ENCODE measurements at regions not wholly inside any gene's neighbourhood (a gene's known extent, or its start where the extent isn't known, plus 50 kb on each side); places are given as distances from the start of the nearest gene placed in this dataset.

GRCh38 chr5:92998456-92998855 is 582.6 kb downstream of the NR2F1-AS1 start:
- no peak for DNase-seq
- no peaks in the 10 kb centered on the region for H3K9me3 ChIP-seq
- no peak overlapping the region for H3K27ac ChIP-seq
- WGBS, 2 donors, result 74 to 76% methylated on average over 5 of the region's 5 CpGs
- intact Hi-C loops (cut with DNase I), result no loop called here
- H3K4me1 ChIP-seq, result no peaks in the 10 kb centered on the region
- TF ChIP-seq POLR2A (IDR thresholded peaks at IDR 0.05), result no peak
- TF ChIP-seq, protein P1, sequence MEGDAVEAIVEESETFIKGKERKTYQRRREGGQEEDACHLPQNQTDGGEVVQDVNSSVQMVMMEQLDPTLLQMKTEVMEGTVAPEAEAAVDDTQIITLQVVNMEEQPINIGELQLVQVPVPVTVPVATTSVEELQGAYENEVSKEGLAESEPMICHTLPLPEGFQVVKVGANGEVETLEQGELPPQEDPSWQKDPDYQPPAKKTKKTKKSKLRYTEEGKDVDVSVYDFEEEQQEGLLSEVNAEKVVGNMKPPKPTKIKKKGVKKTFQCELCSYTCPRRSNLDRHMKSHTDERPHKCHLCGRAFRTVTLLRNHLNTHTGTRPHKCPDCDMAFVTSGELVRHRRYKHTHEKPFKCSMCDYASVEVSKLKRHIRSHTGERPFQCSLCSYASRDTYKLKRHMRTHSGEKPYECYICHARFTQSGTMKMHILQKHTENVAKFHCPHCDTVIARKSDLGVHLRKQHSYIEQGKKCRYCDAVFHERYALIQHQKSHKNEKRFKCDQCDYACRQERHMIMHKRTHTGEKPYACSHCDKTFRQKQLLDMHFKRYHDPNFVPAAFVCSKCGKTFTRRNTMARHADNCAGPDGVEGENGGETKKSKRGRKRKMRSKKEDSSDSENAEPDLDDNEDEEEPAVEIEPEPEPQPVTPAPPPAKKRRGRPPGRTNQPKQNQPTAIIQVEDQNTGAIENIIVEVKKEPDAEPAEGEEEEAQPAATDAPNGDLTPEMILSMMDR (IDR thresholded peaks at IDR 0.05), result no peak
- no peaks in the 10 kb centered on the region for H3K27me3 ChIP-seq
- H3K4me3 ChIP-seq (replicated peaks in 1 of 3), result no peak overlapping the region
- H3K36me3 ChIP-seq, result no peaks in the 10 kb centered on the region

- no peaks in the 10 kb centered on the region for H3K9me3 ChIP-seq
- no peaks in the 10 kb centered on the region for H3K27me3 ChIP-seq
- intact Hi-C loops (cut with DNase I), result no loop called here
- no peak overlapping the region for H3K27ac ChIP-seq
- 97 to 98% methylated on average over 1 of the region's 1 CpG for WGBS, 2 donors
- H3K36me3 ChIP-seq, result no peaks in the 10 kb centered on the region
- no peak overlapping the region for H3K4me3 ChIP-seq (replicated peaks in 1 of 3)
- H3K4me1 ChIP-seq, result no peaks in the 10 kb centered on the region
- no peak for TF ChIP-seq POLR2A (IDR thresholded peaks at IDR 0.05)
- TF ChIP-seq, protein P1 (IDR thresholded peaks at IDR 0.05), result no peak
- DNase-seq, result no peak
These were observed 586.6 kb downstream of the NR2F1-AS1 start for GRCh38 chr5:92994392-92994791.

GRCh38 chr5:92992073-92992472 is 588.9 kb downstream of the NR2F1-AS1 start:
- intact Hi-C loops (cut with DNase I), result no loop called here
- H3K27me3 ChIP-seq, result no peaks in the 10 kb centered on the region
- H3K27ac ChIP-seq, result no peak overlapping the region
- DNase-seq, result no peak
- H3K9me3 ChIP-seq, result no peaks in the 10 kb centered on the region
- no peaks in the 10 kb centered on the region for H3K4me1 ChIP-seq
- no peak overlapping the region for H3K4me3 ChIP-seq (replicated peaks in 1 of 3)
- no peaks in the 10 kb centered on the region for H3K36me3 ChIP-seq
- TF ChIP-seq POLR2A (IDR thresholded peaks at IDR 0.05), result no peak
- TF ChIP-seq, protein P1 (IDR thresholded peaks at IDR 0.05), result no peak

GRCh38 chr5:92991581-92992067 is 589.4 kb downstream of the NR2F1-AS1 start:
- WGBS, 2 donors, result 57 to 74% methylated on average over 3 of the region's 3 CpGs
- TF ChIP-seq POLR2A (IDR thresholded peaks at IDR 0.05), result no peak
- TF ChIP-seq, protein P1 (IDR thresholded peaks at IDR 0.05), result no peak
- H3K36me3 ChIP-seq, result no peaks in the 10 kb centered on the region
- no peaks in the 10 kb centered on the region for H3K27me3 ChIP-seq
- no peak overlapping the region for H3K4me3 ChIP-seq (replicated peaks in 1 of 3)
- no peaks in the 10 kb centered on the region for H3K4me1 ChIP-seq
- H3K9me3 ChIP-seq, result no peaks in the 10 kb centered on the region
- DNase-seq, result no peak
- H3K27ac ChIP-seq, result no peak overlapping the region
- intact Hi-C loops (cut with DNase I), result no loop called here

GRCh38 chr5:92990771-92991170 is 590.2 kb downstream of the NR2F1-AS1 start:
- intact Hi-C loops (cut with DNase I), result no loop called here
- TF ChIP-seq, protein P1 (IDR thresholded peaks at IDR 0.05), result no peak
- Histone ChIP-seq H3K9me3 (no peaks in the 10 kb centered on the region), H3K27ac (no peak overlapping the region), H3K4me1 (no peaks in the 10 kb centered on the region), H3K36me3 (no peaks in the 10 kb centered on the region), H3K27me3 (no peaks in the 10 kb centered on the region), H3K4me3 (replicated peaks in 1 of 3) (no peak overlapping the region)
- no peak for DNase-seq
- 77 to 78% methylated on average over 6 of the region's 6 CpGs for WGBS, 2 donors

All from thyroid gland (tissue), 4 donors.